ENCODE measurements at regions not wholly inside any gene's neighbourhood (a gene's known extent, or its start where the extent isn't known, plus 50 kb on each side); places are given as distances from the start of the nearest gene placed in this dataset.
"Not testable (repeated sequence)": the region's sequence is repeated elsewhere in the genome, so short reads cannot be mapped to it uniquely, and the experiment has no call there.

DNA sequence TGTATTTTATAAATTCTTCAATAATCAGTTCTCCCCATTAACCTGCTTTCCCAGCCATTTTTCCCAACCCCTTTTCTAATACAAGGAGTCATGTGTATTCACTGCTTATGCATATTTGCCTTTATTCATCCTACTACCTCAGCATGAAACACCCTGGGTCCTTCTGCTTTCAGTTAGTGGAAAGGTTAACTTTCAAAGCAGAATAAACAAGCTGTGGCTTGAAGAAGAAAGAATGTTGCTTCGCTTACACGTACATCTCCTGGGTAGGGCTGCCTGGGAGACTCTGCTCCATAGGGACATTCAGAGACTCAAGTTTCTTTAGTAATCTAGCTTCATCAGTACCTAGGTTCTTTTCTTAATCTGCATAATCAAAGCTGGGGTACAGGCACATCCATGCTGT is 567.8 kb upstream of the SLC10A2 start:
- H3K27ac Mint-ChIP-seq = no peak overlapping the region
- no peak for ATAC-seq
- H3K27me3 Mint-ChIP-seq = no peaks in the 10 kb centered on the region
- H3K36me3 Mint-ChIP-seq (ENCODE audit: low read depth) = no peaks in the 10 kb centered on the region
- no peak overlapping the region for H3K4me3 Mint-ChIP-seq
- H3K9me3 Mint-ChIP-seq = no peaks in the 10 kb centered on the region
- no peaks in the 10 kb centered on the region for H3K4me1 Mint-ChIP-seq
- no peak for DNase-seq

DNA sequence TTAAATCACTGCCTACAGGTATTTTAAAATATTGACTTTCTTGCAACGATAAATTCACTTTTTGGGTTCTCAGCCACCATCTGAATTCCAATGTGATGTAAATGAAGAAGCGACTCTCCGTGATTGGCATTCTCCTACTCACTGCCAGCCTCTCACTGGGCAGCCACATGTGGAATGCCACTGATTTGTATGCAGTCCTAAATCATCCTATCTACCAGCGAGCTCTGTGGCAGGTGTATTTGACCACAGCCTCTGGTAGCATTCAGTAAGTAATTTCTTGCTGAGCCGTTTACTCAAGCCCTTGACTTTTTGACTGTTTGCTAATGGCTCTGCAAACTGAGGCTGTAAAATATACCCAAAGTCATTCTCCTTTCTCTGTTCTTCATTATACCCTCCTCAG is 559.0 kb upstream of the SLC10A2 start:
- H3K36me3 Mint-ChIP-seq (ENCODE audit: low read depth) = no peaks in the 10 kb centered on the region
- no peak overlapping the region for H3K4me3 Mint-ChIP-seq
- DNase-seq (no peak), ATAC-seq (no peak)
- H3K27ac Mint-ChIP-seq = no peak overlapping the region
- H3K27me3 Mint-ChIP-seq = no peaks in the 10 kb centered on the region
- H3K4me1 Mint-ChIP-seq = no peaks in the 10 kb centered on the region
- H3K9me3 Mint-ChIP-seq = peaks cover 7% of the 10 kb centered on the region

- no peak overlapping the region for H3K4me3 Mint-ChIP-seq
- ATAC-seq = no peak
- H3K4me1 Mint-ChIP-seq = no peaks in the 10 kb centered on the region
- H3K36me3 Mint-ChIP-seq (ENCODE audit: low read depth) = no peaks in the 10 kb centered on the region
- DNase-seq = no peak
- no peaks in the 10 kb centered on the region for H3K27me3 Mint-ChIP-seq
- H3K27ac Mint-ChIP-seq = no peak overlapping the region
- H3K9me3 Mint-ChIP-seq = peaks cover 7% of the 10 kb centered on the region
Measured at GRCh38 chr13:103618151-103618550, 551.9 kb upstream of the SLC10A2 start.

DNA sequence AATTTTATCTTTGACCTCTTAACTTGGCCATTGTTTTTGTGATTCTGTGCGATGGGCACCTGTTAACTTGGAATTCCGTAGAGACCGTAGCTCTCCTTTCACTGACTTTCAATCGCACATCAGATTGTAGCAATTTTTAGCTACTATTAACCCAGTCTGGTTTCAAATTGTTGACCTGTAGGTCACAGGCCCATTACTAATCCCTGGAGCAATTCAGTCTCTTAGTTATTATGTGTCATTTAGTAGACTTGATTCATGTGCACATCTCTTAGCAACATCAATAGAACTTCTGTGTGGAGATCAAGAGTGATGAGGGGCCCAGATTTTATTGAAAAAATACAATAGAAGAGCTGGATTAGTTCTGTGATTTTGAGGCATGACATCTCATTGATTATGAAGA is 549.6 kb upstream of the SLC10A2 start:
- Mint-ChIP-seq H3K36me3 (ENCODE audit: low read depth) (no peaks in the 10 kb centered on the region), H3K27ac (no peak overlapping the region), H3K4me3 (no peak overlapping the region), H3K9me3 (no peaks in the 10 kb centered on the region), H3K27me3 (no peaks in the 10 kb centered on the region), H3K4me1 (no peaks in the 10 kb centered on the region)
- DNase-seq = no peak
- ATAC-seq = no peak

- Mint-ChIP-seq H3K27ac (no peak overlapping the region), H3K4me3 (no peak overlapping the region), H3K27me3 (no peaks in the 10 kb centered on the region), H3K9me3 (no peaks in the 10 kb centered on the region), H3K36me3 (ENCODE audit: low read depth) (no peaks in the 10 kb centered on the region), H3K4me1 (no peaks in the 10 kb centered on the region)
- ATAC-seq = no peak
- DNase-seq = no peak
Measured at GRCh38 chr13:103614761-103615160, 548.5 kb upstream of the SLC10A2 start.

GRCh38 chr13:103607995-103608394 is 541.8 kb upstream of the SLC10A2 start:
- Mint-ChIP-seq H3K27me3 (no peaks in the 10 kb centered on the region), H3K36me3 (ENCODE audit: low read depth) (no peaks in the 10 kb centered on the region), H3K4me1 (no peaks in the 10 kb centered on the region), H3K27ac (no peak overlapping the region), H3K9me3 (no peaks in the 10 kb centered on the region), H3K4me3 (no peak overlapping the region)
- DNase-seq = no peak
- no peak for ATAC-seq

DNA sequence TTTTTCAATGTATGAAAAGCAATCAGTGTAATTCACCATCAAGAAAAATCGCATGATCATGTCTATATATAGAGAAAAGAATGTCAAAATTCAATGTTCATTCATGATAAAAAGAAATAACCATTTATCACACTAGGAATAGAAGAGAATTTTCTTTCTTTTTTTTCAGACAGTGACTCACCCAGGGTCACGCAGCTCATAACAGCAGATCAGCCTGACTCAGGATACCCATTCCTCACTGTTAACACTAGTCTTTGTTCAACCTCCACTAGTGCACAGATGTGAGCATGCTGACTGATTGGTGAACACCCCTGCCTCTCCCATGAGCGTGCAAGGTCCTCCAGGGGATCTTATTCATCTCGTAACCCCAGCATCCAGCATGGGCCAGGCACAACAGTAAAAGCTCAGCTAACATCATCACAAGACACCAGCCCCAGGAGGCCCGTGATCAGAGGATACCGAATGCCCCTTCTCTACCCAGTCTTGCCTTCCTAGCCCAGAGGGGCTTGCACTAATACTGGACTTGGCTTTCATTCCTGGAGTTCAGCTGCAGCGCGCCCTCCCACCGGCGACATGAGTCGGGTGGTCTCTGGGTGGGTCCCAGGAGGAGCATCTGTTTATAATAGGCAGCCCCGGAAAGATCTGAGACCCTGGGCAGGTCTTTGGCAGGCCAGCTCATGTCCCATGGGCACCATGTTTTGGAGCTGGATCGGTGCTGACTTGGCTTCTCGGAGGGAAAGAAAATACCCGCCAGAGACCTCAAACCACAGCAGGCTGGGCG is 539.5 kb upstream of the SLC10A2 start:
- ATAC-seq = no peak
- H3K27me3 Mint-ChIP-seq = no peaks in the 10 kb centered on the region
- no peak overlapping the region for H3K4me3 Mint-ChIP-seq
- no peaks in the 10 kb centered on the region for H3K4me1 Mint-ChIP-seq
- peaks cover 4% of the 10 kb centered on the region for H3K9me3 Mint-ChIP-seq
- no peak for DNase-seq
- H3K36me3 Mint-ChIP-seq (ENCODE audit: low read depth) = no peaks in the 10 kb centered on the region
- no peak overlapping the region for H3K27ac Mint-ChIP-seq

DNA sequence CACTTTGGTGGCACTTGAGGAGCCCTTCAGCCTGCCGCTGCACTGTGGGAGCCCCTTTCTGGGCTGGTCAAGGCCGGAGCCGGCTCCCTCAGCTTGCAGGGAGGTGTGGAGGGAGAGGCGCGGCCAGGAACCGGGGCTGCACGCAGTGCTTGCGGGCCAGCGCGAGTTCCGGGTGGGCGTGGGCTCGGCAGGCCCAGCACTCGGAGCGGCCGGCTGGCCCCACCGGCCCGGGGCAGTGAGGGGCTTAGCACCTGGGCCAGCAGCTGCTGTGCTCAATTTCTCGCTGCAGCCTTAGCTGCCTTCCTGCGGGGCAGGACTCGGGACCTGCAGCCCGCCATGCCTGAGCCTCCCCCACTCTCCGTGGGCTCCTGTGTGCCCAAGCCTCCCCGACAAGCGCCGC is 533.7 kb upstream of the SLC10A2 start:
- not testable (repeated sequence) for DNase-seq; H3K4me1 Mint-ChIP-seq; H3K27me3 Mint-ChIP-seq; H3K4me3 Mint-ChIP-seq; H3K27ac Mint-ChIP-seq; ATAC-seq; H3K36me3 Mint-ChIP-seq (ENCODE audit: low read depth); H3K9me3 Mint-ChIP-seq

GRCh38 chr13:103598671-103599070 is 532.5 kb upstream of the SLC10A2 start:
- Mint-ChIP-seq H3K9me3 (peaks cover 4% of the 10 kb centered on the region), H3K27me3 (no peaks in the 10 kb centered on the region), H3K36me3 (ENCODE audit: low read depth) (no peaks in the 10 kb centered on the region), H3K4me1 (no peaks in the 10 kb centered on the region), H3K4me3 (no peak overlapping the region), H3K27ac (no peak overlapping the region)
- no peak for DNase-seq
- ATAC-seq = no peak

DNA sequence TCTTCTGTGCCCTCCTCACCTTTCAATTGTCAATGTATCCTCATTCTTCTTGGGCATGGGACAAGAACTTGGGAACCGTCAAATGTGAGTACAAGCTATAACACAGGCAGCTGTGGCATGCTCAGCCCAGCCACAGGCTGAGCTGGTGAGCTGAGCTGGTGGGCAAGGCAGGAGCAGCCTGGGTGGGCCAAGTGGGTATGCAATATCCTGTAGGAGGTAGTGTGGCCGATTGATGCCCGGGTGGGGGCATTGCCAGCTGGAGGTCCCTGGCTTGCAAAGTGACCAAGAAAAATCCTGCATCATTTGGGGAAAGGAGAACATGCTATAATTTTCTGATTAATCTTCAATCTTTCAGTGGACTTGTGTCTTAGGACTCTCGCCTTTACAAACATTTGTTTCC is 507.2 kb upstream of the SLC10A2 start:
- Mint-ChIP-seq H3K27me3 (no peaks in the 10 kb centered on the region), H3K27ac (no peak overlapping the region), H3K9me3 (peaks cover 12% of the 10 kb centered on the region), H3K4me3 (no peak overlapping the region), H3K4me1 (no peaks in the 10 kb centered on the region), H3K36me3 (ENCODE audit: low read depth) (no peaks in the 10 kb centered on the region)
- no peak for ATAC-seq
- no peak for DNase-seq

DNA sequence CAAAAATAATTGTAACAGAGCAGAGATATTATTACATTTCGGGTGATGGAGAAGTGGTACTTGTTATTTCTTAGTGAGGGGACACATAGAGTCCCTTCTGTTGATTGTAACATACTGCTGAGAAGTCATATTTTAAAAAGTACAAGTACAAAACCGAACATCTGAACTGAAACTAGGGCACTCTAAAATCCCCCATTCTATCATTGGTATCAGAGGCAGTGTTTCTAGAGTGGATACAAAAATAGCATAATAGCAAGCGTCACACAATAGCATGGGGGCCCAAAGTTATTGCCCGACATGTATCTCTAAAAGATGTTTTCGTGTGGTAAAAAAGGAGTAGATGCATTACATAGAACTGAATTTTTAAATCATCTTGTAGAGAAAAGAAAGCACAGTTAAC is 502.1 kb upstream of the SLC10A2 start:
- ATAC-seq = no peak
- no peak for DNase-seq
- Mint-ChIP-seq H3K9me3 (peaks cover 15% of the 10 kb centered on the region), H3K4me1 (no peaks in the 10 kb centered on the region), H3K27ac (no peak overlapping the region), H3K27me3 (no peaks in the 10 kb centered on the region), H3K4me3 (no peak overlapping the region), H3K36me3 (ENCODE audit: low read depth) (no peaks in the 10 kb centered on the region)

DNA sequence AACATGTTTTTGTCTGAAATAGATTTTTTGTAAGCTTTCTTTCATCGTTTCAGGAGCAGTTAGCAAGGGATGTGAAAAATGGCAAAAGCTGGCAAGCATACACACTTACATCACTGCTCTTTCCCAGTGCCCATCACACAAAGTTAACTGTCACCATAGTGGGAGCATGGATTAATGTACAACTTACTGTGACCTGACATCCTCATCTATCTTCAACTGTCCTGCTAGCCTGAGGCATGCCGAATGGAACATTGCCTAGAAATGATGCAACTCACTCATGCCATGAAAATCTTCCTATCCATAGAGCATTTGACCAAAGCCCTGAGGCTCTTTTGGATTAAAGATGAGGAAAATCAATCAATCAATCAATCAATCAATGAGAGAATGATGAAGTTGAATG is 491.7 kb upstream of the SLC10A2 start:
- Mint-ChIP-seq H3K4me3 (no peak overlapping the region), H3K27ac (no peak overlapping the region), H3K4me1 (no peaks in the 10 kb centered on the region), H3K9me3 (peaks cover 12% of the 10 kb centered on the region), H3K27me3 (no peaks in the 10 kb centered on the region), H3K36me3 (ENCODE audit: low read depth) (no peaks in the 10 kb centered on the region)
- ATAC-seq (no peak), DNase-seq (no peak)

- Mint-ChIP-seq H3K4me1 (no peaks in the 10 kb centered on the region), H3K36me3 (ENCODE audit: low read depth) (no peaks in the 10 kb centered on the region), H3K4me3 (no peak overlapping the region), H3K27ac (no peak overlapping the region), H3K9me3 (peaks cover 12% of the 10 kb centered on the region), H3K27me3 (no peaks in the 10 kb centered on the region)
- no peak for ATAC-seq
- DNase-seq = no peak
Measured at GRCh38 chr13:103556681-103557080, 490.5 kb upstream of the SLC10A2 start.

DNA sequence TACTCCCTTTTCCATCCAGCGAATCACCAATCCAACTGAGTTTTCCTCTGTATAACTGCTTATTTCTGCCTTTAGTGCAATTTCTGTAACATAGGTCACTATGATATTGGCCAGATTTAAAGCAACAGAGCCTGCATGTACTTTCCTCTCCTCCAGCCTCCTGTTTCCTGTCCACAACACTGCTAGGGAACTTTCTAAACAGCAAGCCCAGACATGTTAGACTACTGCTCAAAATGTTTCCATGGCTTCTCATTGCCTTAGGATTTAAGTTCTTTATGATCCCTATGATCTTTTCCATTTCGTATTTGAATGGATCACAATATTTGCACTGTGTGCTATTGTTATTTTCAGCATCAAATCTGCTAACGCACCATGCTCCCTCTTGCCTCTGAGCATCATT is 481.7 kb upstream of the SLC10A2 start:
- Mint-ChIP-seq H3K27me3 (no peaks in the 10 kb centered on the region), H3K27ac (no peak overlapping the region), H3K4me1 (no peaks in the 10 kb centered on the region), H3K36me3 (ENCODE audit: low read depth) (peaks cover 3% of the 10 kb centered on the region), H3K4me3 (no peak overlapping the region), H3K9me3 (peaks cover 37% of the 10 kb centered on the region)
- no peak for ATAC-seq
- DNase-seq = no peak

DNA sequence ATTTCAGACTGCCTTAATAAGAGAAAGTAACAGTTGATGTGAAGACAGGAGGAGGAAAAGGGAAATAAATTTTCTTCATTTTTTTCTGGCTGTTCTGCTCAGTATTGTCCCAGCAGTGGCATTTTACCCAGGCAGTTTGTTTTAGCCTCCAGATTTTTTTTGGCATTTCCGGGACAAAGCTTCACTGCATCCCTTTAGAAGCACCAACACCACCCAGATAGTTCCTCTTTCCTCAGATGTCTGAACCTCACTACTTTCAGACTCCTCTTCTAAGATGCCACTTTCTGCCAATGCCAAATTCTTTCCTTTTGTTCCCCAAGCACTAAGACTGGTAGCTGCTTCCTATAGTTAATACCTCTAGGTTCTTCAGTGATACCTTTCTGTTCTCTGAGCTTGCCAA is 480.1 kb upstream of the SLC10A2 start:
- H3K9me3 Mint-ChIP-seq = peaks cover 45% of the 10 kb centered on the region
- peak overlapping the region; percentile 38 for H3K27ac Mint-ChIP-seq
- no peaks in the 10 kb centered on the region for H3K4me1 Mint-ChIP-seq
- DNase-seq = no peak
- no peak for ATAC-seq
- H3K36me3 Mint-ChIP-seq (ENCODE audit: low read depth) = peaks cover 3% of the 10 kb centered on the region
- H3K4me3 Mint-ChIP-seq = no peak overlapping the region
- no peaks in the 10 kb centered on the region for H3K27me3 Mint-ChIP-seq

DNA sequence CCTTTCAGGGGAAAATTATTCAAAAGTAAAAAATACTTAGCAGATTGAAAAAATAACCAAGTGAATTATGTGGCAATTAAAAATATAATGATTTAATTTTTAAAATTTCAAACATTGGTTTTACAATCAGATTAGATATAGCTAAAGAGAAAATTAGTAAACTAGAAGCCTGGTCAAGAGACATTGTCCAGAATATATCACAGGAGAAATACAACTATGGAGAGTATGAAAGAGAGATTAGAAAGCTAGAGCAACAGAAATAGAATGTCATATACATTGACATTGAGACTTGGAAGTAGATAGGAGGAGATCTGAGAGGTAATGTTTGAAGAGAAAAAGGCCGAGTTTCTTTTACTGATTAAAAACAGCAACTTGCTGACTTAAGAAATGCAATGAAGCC is 476.4 kb upstream of the SLC10A2 start:
- DNase-seq = no peak
- Mint-ChIP-seq H3K27ac (no peak overlapping the region), H3K9me3 (peaks cover 38% of the 10 kb centered on the region), H3K4me3 (no peak overlapping the region), H3K36me3 (ENCODE audit: low read depth) (peaks cover 3% of the 10 kb centered on the region), H3K4me1 (no peaks in the 10 kb centered on the region), H3K27me3 (no peaks in the 10 kb centered on the region)
- no peak for ATAC-seq
